Panc1 (cell line): ENCODE measurements at regions not wholly inside any gene's neighbourhood (a gene's known extent, or its start where the extent isn't known, plus 50 kb on each side); places are given as distances from the start of the nearest gene placed in this dataset.

Source experiments
- CTCF ChIP-seq: fragments of 450-650 bp; IDR thresholded peaks from 2 replicates; pipeline ENCODE4 v1.5.1; 2017; ENCODE audit warnings: mild to moderate bottlenecking
- POLR2AphosphoS5 ChIP-seq: IDR thresholded peaks from 2 replicates; pipeline ENCODE4 v1.6.1; 2012; ENCODE audit warnings: mild to moderate bottlenecking, low read depth, low read length, moderate library complexity
- REST ChIP-seq, 2 experiments: IDR thresholded peaks; 2 replicates each; pipeline ENCODE4 v1.6.1; 2011 to 2012; ENCODE audit warnings: low read depth in 2 of 2, control low read depth in 1 of 2, low read length in 1 of 2, mild to moderate bottlenecking in 1 of 2, moderate library complexity in 1 of 2; ENCODE audit not compliant: insufficient read depth in 1 of 2
- SIN3A ChIP-seq: IDR thresholded peaks from 2 replicates; pipeline ENCODE4 v1.6.1; 2012; ENCODE audit warnings: low read depth, mild to moderate bottlenecking, low read length, moderate library complexity, borderline replicate concordance; ENCODE audit not compliant: insufficient read depth

- TF ChIP-seq CTCF (no peak), REST (IDR thresholded peaks at IDR 0.05; ENCODE audit: insufficient read depth in 1 of 2, low read depth in 2 of 2, low read length in 1 of 2) (no peak), POLR2AphosphoS5 (no peak), SIN3A (no peak)
Observed at GRCh38 chr19:31430381-31430780, 81.1 kb upstream of the TSHZ3 start.
